Activated CD8-positive, alpha-beta memory T cell treated with anti-CD3 and anti-CD28 coated beads for 36 hours (primary cell): ENCODE measurements at regions not wholly inside any gene's neighbourhood (a gene's known extent, or its start where the extent isn't known, plus 50 kb on each side); places are given as distances from the start of the nearest gene placed in this dataset.
"Not testable (repeated sequence)": the region's sequence is repeated elsewhere in the genome, so short reads cannot be mapped to it uniquely, and the experiment has no call there.

Source experiments
- CTCF ChIA-PET: fragments of 350-600 bp; sonication (Branson Sonifier 250); formaldehyde crosslinking; loops from one replicate; lab custom pipeline; 2021; ENCODE audit warnings: antibody characterized with exemption; lab: Charles Lee
- POLR2A ChIA-PET: fragments of 350-600 bp; sonication (Branson Sonifier 250); formaldehyde crosslinking; loops from one replicate; lab custom pipeline; 2021; ENCODE audit warnings: antibody characterized with exemption; lab: Charles Lee

DNA sequence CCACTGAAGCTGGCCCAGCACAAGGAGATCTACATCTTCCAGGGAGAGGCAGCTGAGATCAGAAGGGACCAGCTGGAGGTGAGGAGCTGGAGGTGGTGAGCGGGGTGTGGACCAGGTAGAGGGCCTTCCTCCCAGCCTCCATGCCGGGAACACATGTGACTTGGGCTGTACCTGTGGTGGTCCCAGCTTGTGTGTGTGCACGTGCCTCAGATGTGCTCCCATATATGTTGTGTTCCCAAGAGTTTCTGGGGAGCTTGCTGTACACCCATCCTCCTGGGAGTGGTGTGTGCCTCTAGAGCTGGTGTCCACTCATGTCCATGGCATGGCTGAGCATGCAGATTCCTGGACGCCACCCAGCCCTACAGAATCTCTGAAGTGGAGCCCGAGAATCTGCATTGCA, 183.7 kb upstream of the AKAP13 start:
- POLR2A ChIA-PET, CTCF ChIA-PET: not testable (repeated sequence)

DNA sequence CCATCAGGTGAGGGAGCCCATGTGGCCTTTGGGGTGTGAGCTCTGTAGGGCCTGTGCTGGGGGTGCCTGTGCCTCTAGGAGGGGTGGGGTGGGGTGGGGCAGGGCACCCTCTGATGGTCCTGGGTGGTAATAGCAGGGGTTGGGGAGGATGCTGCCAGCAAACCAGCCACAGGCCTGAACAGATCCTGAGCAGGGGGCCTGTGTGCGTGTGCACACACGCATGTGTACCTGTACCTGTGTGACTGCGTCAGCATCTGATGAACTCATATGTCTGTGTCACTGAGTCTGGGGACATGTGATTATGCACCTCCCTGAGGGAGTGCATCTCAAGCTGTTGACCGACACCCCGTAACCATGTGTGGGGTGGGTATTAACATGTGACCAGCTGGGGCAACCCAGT, 182.8 kb upstream of the AKAP13 start:
- CTCF ChIA-PET, POLR2A ChIA-PET: not testable (repeated sequence)

DNA sequence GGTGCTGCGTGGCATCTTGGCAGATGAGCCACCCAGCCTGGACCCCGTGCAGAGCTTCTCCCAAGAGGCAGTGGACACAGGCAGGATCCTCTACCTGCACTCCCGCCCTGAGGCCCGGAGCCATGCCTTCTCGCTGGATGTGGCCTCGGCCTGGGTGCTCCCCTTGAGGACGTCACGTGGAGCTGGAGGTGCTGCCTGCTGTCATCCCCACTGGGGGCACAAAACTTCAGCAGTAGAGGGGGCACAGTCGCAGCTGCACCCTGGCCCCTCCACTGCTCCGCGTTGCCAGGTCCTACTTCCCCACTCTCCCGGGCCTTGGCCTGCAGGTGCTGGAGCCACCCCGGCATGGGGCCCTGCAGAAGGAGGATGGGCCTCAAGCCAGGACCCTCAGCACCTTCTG, 182.0 kb upstream of the AKAP13 start:
- POLR2A ChIA-PET, CTCF ChIA-PET: not testable (repeated sequence)

DNA sequence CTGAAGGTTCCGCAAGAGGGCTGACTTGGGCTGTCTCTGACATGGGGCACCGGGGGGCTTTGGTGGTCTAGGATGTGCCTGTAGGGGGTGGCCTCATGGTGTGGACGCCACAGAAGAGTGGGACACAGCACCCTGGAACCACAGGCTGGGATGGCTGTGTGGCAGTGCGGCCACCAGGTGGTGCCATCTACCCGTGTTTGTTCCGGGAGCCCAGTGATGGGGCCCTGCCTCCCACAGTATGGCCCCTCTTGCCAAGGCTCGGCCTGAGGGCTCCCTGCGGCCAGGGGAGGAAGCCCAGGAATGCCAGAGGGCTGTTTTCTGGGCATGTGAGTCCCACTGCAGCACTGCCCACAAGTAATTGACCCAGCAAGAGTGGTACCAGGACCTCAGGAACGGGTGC, 180.2 kb upstream of the AKAP13 start:
- CTCF ChIA-PET, POLR2A ChIA-PET: not testable (repeated sequence)

DNA sequence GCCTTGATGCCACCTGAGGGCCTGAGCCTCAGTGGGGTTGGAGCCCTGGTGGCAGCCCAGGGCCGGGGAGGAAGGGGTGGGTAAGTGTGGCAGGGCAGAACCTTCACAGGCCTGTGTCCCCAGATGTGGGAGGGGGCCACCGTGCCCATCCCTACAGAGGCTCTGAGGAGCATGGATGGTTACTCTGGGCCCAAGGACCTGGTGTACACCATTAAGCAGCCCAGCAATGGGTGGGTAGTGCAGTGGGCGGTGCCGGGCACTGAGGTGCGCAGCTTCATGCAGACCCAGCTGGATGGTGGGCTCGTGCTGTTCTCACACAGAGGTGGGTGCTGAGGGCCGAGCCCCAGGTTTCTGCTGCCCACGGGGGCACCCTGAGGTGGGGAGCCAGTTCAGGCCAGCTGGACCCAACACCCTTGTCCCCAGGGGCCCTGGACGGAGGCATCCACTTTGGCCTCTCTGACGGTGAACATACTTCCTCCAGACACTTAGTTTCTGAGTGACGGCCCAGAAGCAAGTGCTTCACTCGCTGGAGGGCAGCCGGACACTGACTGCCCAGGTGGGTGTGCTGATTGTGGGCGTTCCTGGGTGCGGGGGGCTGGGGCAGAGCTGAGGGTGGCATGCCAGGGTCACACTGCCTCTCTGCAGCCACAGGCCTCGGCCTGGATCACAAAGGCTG, 179.1 kb upstream of the AKAP13 start:
- CTCF ChIA-PET, POLR2A ChIA-PET: not testable (repeated sequence)

DNA sequence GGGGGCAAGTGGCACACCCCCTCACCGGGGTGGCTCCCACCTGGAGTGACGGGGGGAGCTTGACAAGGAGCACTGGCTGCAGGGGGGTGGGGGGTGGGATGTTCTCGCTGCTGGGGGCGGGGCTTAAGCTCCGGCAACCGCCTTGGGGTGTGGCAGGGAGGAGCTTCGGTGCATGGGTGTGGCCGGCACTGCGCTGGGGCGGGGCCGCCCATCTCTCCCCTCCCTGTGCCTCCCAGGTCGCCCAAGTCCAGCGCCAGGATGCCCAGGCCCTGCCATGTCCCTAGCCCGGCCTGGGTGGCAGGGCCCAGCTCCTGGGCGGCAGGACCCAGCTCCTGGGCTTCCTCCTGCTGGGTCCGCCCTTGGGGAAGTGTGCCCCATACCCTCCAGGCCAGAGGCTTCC, 175.9 kb upstream of the AKAP13 start:
- POLR2A ChIA-PET, CTCF ChIA-PET: not testable (repeated sequence)

DNA sequence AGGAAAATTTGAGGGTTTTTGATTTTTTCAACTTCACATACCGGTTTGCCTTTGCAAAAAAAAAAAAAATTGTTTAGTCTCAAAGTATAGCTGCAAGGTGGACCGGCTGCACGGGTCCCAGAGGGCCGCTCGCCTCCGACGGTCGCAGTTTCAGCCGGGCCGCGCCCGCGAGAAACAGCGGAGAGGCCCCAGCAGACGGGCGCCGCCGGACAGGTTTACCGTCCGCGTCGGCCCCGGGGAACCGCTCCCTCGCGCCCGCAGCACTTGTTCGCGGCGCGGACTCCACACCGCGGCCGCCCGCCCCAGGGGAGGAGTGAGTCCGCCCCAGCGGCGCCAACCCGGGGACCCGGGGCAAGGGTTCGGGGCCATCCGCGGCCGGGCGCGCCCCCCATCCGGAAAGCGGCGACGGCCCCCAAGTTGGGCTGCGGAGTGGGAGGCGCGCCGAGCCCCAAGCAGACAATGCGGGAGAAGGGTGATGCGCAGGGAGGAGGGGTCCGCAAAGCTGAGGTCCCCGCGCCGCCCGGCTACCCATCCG, 146.5 kb upstream of the AKAP13 start:
- CTCF ChIA-PET, POLR2A ChIA-PET: not testable (repeated sequence)

DNA sequence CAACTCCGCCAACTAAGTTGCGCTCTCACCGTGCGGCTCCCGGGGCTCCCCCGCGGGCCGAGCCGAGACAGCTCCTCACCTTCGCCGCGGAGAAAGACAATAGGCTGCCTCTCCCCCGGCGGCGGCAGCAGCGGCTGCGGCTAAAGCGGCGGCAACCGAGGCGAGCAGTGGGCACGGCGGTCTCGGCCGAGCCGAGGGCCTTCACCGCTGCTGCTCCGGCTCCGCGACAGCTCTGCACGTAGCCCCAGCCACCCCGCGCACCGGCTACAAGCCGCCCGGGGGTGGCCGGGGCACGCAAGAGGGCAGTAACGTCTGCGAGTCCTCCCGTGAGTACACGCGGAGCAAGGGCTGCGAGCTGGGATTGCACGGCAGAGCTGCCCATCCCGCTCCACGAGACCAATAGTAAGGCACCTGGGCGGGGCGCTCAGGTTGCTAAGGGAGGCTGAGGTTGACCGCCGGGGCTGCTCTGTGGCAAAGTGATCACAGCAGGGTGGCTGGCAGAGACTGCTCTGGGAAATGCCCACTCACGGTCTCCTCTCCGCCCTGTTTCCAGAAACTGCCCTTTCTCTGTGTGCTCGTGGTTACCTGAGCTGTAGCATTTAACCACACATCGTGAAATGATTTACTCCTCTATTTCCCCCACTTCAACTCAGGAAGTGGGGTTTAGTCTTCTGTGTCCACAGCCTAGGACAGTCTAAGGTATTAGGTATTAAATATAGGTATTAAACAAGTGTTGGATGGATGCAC, 145.8 kb upstream of the AKAP13 start:
- POLR2A ChIA-PET, CTCF ChIA-PET: not testable (repeated sequence)

DNA sequence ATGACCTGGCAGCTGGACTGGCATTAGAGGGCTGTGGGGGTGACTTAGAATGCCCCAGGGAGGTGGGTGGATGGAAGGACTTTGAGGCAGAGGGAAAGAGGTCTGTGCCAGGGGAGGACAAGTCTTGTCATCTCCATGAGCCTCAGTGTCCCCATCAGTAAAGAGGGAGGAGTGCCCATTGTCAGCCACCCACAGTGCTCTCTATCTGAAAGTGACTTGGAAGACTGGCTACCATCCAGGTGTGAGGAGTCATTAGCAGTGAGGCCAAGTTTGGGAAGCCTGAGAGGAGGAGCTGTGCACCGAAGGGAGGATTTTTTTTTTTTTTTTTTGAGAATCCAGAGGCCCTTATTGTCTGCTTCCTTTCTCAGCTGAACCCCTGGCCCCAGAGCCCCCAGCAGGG, 136.3 kb upstream of the AKAP13 start:
- CTCF ChIA-PET, POLR2A ChIA-PET: not testable (repeated sequence)

DNA sequence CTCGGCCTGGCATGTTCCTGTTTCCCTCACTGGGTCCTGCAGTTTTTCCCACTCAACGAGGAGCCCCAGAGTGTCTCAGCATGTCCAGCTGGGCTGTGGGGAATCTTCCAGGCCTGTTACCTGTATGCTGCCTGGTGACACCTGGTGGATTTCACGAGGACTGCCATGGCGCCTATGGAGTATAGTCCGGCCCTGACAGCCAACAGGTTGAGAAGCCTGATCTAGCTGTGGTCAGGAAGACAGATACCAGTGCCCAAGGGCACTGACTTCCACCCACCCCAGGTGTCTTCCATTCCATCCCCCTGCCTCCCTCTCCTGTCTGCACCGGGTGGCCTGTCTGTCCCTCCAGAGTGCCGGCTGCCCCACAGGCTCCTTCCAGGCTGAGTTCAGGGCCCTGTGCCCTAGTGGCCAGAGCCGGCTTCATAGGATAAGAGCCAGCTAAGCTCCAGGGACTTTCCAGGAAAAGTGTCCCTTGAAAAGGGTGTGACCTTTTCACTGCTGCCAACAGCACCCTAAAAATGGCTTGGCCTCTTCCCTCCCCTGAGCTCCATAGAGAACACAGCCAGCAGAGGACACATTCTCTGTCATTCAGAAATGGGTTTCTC, 129.4 kb upstream of the AKAP13 start:
- CTCF ChIA-PET: not testable (repeated sequence)

DNA sequence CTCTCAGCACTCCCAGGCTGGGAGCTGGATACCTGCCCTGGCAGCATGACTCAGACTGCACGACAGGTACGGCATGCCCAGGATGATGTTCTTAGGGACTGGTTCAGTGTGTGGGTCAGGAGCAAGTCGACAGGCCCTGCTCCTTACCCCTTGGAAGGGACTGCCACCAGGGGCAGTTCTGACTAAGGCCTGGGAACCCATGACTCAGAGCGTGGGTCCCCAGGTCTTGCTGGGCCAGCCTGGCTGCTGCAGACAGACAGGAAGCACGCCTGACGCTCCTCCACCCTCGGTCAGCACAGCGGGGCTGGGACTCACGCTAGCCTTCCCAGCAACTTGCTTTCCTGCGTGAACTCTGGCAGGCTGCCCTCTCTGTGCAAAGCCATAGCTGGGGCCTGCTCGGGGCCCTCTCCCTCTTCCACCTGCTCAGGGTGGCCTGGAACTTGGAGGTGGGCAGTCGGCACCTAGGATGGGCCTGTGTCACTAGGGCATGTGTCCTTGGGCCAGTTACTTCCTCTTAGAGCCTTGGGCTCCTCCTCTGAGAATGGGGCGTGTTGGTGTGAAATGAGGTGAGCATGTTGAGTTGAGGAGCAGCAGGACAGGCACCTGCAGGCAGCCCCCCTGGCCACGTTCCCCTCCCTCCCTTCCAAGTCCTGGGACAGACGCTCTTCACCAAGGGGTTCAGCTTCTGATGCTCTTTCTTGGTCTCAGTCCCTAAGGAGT, 127.0 kb upstream of the AKAP13 start:
- POLR2A ChIA-PET, CTCF ChIA-PET: not testable (repeated sequence)

More for the DNA sequence above, 129.4 kb upstream of the AKAP13 start:
- POLR2A ChIA-PET: not testable (repeated sequence)

DNA sequence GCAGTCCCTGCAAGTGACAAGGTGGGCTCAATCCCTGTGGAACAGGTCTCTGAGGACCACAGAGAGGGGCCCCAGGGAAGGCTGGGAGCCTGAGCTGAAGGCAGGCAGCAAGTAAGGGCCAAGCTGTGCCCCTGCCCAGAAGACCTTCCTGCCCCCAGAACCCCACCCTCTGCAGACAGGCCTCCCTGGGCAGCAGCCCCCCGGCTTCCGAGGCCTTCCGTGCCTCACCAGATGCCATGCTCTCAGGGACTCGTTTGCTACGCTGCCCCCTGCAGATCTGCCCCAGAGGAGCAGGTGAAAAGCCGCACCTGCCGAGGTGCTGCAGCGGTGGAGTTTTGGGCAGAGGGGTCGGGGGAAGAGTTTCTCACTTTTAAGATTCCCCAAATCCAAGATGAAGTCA, 125.4 kb upstream of the AKAP13 start:
- CTCF ChIA-PET, POLR2A ChIA-PET: not testable (repeated sequence)

DNA sequence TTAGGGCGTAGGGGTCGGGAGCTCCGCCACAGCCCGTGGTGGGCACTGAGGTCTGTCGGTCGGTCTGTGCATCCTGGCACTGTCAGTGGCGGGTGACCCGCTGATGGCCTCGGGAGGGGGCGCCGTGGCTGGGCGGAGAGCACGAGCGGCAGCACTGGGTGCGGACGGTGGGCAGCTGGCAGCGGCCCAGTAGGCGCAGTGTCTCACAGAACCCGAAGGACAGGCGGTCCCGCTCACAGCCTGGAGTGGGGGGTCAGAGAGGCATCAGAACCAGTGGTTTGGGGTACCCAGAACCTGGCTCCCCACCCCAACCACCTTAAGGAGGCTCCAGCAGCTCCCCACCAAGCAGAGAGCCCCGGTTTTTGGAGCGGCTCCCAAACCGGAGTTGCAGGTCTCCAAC, 124.9 kb upstream of the AKAP13 start:
- POLR2A ChIA-PET, CTCF ChIA-PET: not testable (repeated sequence)

DNA sequence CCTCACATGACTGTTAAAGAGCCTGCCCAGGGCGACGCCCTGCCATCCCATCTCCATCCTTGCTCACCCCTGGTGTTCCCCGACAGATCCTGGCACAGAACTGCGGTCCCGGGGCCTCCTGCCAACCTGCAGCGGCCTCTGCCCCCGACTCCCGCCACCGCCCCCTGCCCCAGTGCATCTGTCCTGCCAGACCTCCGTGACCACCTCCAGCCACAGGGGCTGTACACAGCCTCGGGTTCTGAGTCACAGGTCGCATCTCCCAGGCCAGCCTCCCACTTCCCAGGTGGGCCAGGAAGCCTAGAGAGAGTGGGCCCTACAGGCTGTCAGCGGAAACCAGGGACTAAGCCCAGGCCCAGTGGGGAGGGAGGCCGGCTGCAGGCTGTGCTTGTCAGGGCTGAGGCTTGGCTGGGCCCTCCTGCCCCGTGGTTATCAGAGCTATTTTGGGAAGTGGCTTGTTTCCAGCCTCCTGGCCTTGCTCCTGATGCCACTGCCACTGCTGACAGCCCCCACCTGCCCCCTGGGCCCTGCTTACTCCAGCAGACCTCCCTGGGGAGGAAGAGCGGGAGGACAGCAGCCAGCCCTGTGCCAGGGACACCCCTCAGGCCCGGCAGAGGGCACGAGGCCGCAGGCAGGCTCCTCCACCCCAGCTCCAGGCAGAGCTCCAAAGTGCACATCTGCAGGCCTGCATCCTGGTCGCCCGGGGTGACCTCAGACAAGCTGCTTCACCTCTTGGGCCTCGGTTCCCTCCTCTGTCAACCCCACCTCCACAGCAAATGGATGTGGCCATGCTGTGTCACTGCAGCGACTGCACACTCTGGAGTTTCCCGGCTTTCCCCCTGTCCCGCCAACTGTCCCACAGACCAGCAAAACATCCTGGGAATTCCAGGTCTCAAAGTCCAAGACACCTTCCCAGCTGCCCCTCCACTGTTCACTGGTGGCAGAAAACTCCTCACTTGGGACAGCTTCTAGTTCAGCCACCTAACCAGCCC, 124.1 kb upstream of the AKAP13 start:
- CTCF ChIA-PET, POLR2A ChIA-PET: not testable (repeated sequence)

DNA sequence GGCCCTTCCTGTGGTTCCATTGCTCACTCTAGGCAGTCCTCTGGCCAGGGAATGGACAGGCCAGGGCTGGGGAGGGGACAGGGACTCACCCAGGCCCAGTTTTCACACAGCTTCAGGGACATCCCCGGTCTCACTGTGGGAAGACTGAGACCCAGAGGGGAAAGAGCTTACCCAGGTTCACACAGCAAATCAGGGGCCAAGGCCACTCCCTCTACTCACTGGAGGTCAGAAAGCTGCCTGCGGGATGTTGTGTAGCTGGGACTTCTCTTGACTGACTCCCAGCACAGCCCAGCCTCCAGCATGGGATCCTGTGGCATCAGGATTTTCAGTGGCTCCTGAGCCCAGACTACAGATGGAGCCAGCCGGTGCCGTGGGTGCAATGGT, 122.3 kb upstream of the AKAP13 start:
- POLR2A ChIA-PET: not testable (repeated sequence)

DNA sequence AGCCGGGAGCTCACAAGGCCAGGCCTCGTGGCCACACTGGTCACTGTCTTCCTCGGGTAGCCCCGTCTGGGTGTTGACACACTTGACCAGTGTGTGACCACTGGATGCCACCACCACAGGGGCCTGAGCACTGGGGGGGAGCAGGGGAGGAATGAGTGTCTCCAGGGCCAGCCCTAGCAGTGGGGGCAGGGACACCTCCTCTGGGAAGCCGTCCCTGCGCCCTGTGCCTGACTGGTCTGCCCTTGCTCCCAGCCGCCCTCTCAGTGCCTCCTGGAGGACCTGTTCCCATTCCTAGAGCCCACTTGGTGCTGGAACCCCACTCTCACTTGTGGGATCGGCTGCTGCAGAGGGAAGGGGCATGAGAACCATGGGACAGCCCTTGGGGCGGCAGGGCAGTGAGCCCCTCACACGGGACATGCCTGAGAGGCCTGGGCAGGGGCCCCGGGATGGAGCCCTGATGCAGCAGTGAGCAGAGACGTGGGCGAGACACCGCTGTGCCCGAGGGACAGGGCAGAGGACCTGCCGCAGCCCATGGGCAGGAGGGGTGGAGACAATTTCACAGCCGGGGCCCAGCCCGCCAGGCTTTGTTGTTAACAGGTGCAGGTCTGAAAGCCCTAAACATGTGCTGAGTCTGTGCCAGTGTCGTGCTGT, 121.7 kb upstream of the AKAP13 start:
- CTCF ChIA-PET, POLR2A ChIA-PET: not testable (repeated sequence)

More for the DNA sequence above, 122.3 kb upstream of the AKAP13 start:
- CTCF ChIA-PET: not testable (repeated sequence)

DNA sequence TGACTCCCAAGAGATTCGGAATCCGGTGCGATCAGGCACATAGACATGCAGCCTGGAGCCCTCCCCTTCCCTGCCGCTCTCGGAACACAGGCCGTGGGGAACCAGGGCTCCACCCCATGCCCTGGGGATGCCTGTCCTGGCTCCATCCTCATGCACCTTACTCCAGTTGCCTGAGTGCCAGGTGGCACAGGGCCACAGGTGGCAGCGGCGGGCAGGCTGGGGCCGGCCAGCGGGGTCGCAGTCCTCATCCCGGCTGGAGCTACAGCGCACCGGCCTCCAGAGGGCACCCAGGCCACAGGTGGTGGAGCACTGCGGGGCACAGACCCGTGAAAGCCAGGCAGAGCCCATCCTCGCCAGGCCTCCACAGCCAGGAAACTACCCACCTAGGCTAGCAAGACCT, 119.9 kb upstream of the AKAP13 start:
- POLR2A ChIA-PET, CTCF ChIA-PET: not testable (repeated sequence)

DNA sequence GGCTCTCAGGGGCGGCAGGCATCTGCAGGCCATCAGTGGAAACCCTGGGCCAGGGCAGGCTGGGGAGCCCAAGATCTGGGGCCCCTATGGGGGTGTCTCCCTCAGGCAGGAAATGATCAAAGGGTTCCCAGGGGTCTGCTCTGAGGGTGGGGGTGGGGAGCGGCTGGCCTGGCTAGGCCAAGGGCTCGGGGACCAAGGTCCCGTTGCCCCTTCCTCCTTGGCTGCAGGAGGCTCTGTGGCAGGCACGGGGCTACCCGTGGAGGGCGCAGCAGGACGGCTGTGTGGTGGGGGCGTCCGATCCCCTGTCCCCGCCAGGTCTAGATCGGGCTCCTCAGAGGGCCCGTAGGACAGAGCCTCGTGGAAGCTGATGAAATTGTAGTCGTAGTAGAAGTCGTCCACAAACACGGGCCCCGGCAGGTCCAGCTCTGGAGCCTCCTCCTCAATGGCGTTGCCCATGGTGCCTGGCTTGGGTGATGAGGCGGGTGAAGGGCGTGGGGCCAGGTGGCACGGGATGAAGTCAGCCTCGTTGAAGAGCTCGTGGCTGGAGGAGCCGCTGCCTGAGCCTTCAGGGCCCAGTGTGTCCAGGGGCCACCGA, 117.8 kb upstream of the AKAP13 start:
- CTCF ChIA-PET, POLR2A ChIA-PET: not testable (repeated sequence)
